ENCODE measurements at regions not wholly inside any gene's neighbourhood (a gene's known extent, or its start where the extent isn't known, plus 50 kb on each side); places are given as distances from the start of the nearest gene placed in this dataset.

DNA sequence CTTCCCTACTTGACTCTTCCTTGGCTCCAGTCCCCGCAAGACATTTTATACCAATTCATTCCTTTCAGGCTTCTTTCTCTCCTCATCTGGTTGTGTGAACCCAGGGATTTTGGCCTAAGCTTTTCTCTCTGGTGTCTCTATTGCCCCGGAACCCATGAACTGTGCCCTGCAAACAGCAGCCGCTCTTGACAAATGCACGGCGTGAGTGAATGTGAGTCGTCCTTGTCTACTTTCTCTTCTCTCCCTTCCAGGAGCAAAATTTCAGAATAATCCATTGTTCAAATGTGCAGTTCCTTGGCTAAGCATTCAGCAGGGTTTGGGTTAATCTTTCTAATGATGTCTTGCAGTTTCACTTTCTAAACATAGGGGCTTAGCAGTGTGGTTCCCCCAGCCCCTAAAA lies 250.4 kb upstream of the IRX4 start:
- FAIRE-seq (no peak), DNase-seq (ENCODE audit: extremely low spot score, insufficient read length, low read depth) (no peak)

DNA sequence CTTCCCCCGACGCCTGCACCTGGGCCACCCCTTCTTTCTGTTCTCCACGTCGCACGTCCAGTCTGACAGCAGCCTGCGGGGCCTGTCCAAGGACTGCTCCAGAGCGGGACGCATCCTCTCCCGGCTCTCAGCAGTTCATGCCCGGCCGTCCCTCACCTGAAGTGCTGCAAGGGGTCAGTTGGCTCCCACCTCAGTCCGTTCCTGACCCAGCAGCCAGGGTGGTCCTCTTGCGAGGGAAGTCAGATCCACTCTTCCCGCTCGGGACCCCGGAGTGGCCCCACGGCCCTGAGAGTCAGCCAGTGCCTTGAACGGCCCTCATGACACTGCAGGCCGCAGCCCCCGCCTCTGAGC lies 249.7 kb upstream of the IRX4 start:
- FAIRE-seq (no peak), DNase-seq (ENCODE audit: extremely low spot score, insufficient read length, low read depth) (no peak)

DNA sequence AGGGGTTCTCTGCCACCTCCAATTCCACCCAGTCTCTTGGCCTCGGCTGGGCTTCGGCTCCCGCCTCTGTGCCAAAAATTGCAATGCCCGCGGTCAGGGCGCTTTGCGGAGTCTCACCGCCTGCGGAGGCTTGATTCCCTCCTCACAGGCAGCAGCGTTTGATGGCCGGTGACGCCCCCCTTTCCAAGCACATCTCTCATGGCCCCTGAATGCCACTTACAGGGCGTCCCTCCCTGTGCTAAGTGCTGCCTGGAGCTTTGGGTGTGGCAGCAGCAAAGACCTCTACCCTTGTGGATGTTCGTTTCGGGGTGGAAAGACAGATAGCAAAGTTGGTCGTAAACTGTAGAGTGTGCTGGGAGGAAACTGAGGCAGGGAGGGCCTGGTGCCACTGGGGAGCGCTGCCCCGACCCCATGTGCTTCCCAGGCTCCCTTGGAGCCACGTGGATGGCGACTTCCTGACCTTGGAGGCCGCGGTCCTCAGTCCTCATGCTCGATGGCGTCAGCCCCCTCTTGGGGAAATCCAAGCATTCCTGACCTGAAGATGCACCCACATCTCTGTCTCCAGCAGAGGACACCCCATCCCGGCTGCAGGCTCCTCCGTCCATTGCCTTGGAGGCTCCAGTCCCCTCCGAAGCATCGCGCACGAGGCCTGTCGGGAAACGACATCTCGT lies 249.2 kb upstream of the IRX4 start:
- DNase-seq (ENCODE audit: extremely low spot score, insufficient read length, low read depth) (no peak), FAIRE-seq (no peak)

DNA sequence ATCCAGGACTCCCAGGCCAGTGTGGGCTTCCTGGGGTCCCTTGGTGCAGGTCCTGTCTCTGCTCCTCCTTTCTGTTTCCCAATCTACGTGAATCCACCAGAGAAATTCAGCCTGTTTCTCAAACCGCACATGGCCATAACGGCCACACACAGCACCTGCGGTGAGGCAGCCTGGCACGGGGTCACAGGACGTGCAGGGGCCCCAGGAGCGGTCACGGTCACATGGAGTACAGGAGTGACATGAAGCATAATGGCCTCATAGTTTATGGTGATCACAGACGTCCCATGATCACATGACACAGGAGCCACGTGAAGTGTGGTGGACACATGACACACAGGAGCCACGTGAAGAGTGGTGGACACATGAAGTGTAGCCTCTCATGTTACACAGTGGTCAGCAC lies 248.5 kb upstream of the IRX4 start:
- FAIRE-seq (no peak), DNase-seq (ENCODE audit: extremely low spot score, insufficient read length, low read depth) (no peak)

DNA sequence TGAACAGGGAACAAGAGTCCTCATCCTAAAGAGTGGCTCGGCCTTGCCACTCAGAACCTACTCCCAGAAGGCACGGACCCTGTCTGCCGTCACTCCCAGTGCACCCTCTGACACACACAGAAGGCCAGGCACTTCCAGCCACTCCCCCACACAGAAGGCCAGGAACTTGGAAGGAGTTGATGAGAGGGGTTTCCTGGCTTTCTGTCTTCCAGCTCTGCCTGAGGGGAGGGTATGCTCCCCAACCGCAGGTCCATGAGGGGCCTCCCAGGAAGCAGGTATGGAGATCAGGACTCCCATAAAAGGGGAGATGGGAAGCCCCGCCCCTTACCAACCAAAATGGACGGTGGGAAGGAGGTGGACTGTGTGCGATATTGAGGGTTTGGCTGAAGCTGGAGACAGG lies 247.6 kb upstream of the IRX4 start:
- no peak for FAIRE-seq
- no peak for DNase-seq (ENCODE audit: extremely low spot score, insufficient read length, low read depth)

DNA sequence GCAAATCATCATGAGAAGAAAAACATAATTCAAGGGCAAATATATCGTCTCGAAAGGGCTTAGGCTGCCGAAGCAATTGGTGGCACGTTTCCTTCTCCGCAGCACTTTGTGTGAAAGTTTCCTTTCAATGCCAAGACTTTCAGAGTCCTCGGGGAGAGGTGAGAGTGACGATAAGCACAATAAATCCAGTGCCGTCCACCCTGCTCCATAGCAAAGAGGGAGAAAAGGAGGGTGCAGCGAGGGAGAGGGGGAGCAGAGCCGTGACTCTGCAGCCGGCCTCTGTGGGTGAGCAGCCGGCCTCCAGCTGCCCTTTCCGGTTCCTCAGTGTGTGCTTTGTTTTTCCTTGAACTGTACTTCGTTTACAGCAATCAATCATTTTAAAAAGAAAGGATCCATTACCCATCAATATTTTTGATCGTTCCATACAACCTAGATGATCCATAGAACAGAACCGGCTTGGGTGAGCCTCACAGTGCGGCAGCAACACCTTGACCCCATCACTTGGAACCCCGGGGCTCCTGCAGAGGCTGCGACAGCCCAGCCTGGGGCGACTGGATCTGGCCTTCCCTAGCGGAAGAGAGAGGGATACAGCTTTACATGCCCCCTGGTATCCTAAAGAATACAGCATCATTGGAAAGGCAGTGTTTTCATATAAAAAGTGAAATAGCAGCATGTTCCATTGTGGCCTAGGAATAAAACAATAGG lies 247.0 kb upstream of the IRX4 start:
- no peak for DNase-seq (ENCODE audit: extremely low spot score, insufficient read length, low read depth)
- no peak for FAIRE-seq

DNA sequence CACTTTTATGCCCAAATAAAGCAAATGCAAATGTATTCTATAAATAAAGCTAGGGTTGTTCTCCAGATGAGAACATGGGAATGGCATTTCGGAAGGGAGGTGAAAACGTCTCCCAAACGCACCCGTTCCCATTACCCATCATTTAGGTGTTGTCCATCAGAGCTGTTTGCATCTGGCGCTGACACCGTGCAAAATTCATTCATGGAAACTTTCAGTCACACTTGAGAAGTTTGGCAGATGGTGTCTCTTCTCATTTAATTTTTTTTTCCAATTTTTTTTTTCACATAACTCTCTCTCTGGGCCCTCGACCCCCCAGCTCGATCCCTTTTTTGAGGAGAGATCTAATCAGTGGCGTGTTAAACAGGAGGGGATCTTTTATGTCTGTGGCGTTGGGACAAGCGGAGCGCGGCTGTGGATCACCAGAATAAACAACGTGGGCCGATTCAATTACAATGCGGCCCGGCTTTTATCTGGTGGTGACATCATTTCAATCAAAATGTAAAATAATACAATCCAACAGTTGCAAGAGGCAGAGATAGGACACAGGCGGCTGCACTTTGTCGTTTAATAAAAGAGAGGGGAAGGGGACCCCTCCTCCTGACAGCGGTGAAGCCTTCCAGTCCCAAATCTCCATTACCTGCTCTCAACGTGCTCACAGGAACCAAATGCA lies 246.1 kb upstream of the IRX4 start:
- FAIRE-seq = no peak
- DNase-seq (ENCODE audit: extremely low spot score, insufficient read length, low read depth) = no peak

DNA sequence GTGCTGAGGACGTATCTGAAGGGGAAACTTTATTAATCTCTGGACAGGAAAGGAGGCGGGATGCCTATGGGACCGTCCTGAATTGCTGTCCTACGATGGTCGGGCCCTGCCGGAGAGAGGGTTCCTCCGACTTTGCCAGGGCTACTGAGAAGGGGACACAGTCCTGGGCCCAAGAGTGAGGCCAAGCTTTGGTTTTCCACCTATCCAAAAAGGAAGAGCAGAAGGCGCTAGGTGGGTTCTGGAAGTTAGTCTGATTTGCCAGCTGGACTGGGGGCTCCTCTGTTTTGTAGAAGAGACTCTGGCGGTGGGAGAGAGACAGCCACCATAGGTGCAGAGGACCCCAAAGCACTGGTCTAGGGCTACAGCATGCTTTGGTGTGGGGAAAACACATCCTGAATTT lies 243.8 kb upstream of the IRX4 start:
- FAIRE-seq (no peak), DNase-seq (ENCODE audit: extremely low spot score, insufficient read length, low read depth) (no peak)

DNA sequence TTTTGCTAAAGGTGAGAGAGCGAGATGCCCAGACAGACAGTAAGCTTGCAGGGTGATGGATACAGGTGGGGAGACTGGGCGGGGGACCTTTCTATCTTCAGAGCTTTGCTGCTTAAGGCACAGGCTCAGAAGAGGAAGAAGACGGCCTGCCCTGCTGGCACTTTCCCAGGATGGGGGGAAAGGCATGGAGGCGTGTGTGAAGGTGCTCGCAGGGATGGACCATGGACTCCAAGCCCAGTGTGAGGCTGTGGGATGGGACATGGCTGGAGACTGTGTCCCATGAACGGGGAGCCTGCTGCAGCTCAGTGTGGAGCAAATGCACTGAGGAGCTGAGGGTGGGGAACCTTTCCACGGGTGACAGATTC lies 243.2 kb upstream of the IRX4 start:
- no peak for FAIRE-seq
- no peak for DNase-seq (ENCODE audit: extremely low spot score, insufficient read length, low read depth)

DNA sequence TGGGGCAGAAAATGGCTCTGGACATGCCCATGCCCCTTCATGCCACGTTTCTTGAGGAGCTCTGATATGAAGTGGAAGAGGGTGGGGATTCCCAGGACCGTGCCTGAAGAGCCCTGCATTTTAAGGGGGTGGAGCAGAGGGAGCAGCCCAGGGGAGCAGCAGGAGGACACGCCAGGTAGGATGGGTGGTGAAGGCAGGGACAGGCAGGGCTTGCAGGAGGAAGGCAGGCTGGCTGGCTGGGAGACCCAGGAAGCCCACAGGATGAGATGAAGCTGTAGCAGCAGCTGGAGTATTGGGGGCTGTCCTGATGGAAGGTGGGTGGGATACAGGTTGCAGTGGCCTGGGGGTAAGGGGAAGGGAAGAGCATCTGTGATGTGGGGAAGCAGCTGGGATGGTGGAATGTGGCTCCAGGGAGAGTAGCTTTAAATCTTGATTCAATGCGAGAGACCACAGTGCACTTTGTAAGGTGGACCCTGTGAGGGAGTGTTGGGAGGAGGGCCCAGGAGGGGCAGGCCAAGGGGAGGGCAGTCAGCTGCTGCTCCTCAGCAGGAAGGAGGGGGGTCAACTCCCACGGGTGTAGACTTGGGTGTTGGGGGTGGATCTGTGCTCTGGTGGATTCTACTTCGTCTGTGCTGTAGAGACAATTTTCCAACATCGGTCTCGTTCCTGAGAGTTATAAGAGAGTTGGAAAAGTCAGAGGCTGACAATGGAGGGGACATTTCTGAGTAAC lies 242.6 kb upstream of the IRX4 start:
- no peak for FAIRE-seq
- no peak for DNase-seq (ENCODE audit: extremely low spot score, insufficient read length, low read depth)

DNA sequence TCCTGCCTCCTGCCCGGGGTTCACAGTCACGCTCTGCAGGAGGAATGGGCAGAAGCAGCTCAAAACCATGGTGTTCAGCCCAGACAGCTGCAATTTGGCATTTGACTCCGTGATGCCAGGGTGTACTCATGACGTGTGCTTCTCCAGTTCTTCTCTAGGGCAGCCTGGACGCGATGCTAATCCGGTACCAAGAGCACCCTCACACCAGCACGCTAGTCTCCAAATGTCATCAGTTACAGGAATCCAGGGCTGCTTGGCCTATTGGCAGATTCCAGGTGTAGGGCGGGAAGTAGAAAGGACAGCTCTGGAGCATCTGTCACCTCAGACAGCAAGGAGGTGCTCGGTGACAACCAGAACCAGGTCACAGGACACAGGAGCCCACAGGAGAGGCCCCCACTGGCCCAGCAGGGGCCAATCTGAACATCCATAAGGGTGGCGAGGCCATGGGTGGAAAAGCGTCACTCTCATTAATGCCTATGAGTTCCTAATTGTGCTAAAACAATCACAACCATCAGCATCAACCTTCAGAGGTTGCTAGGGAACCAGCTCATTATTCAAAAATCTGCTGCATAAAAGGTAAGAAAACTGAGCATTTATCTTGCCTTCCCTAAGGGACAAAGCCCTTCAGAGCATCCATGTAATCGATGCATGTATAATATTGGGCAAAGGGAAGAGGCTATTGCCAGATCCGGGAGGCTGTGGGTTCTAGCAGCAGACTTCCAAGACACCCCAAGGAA lies 241.9 kb upstream of the IRX4 start:
- no peak for FAIRE-seq
- DNase-seq (ENCODE audit: extremely low spot score, insufficient read length, low read depth) = no peak

DNA sequence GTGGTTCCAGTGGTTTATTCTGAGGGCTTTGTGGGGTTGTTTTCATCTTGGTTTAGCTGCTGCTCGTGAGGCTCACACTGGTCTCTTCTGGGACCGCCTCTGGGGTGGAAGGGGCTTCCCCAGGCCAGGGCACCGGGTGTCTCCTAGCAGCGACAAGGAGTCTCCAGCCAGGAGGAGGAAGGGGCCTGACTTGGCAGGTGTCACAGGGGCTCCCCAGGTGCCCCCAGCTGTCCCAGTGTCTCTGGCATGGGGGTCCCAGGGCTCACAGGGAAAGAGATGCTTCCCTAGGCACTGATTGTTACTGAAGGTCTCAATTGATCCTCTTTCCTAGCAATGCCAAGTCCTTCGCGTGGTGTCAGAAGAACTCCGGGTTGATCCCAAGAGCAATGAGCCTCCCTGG lies 241.1 kb upstream of the IRX4 start:
- DNase-seq (ENCODE audit: extremely low spot score, insufficient read length, low read depth) = no peak
- no peak for FAIRE-seq

DNA sequence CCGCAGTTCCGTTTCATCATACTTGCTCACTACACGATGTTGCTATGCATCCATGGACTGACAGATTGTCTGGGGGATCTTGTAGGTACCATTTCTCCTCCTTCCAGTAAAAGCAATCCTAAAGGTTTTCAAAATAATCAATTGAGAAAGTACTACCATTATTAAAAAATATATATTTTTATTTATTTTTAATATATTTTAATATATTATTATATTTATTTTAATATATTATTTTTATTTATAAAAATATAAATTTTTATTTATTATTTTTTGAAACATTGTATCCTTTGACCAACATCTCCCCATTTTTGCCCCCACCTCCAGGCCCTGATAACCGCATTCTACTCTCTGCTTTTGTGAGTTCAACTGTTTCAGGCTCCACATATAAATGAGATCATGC lies 237.6 kb upstream of the IRX4 start:
- FAIRE-seq = no peak

DNA sequence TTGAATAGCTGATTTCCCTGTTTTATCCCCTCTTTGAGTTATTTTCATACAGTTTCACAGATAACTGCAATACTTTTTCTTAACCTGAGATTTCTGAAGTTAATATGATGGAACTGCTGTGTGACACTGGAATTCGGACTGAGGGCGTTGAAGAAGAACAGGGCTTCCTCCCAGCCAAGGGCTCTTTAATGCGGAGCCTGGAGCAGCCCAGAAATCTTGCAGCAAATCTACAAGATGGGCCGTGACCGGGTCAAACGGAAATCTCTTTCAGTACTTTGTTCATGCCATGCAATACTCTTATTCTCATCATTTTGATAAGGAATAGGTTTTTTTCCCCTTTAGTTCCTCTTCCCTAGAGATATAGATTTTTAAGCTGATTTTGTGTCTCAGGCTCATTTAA lies 236.8 kb upstream of the IRX4 start:
- FAIRE-seq (no peak), DNase-seq (ENCODE audit: extremely low spot score, insufficient read length, low read depth) (no peak)

More for the DNA sequence above, 237.6 kb upstream of the IRX4 start:
- no peak for DNase-seq (ENCODE audit: extremely low spot score, insufficient read length, low read depth)

DNA sequence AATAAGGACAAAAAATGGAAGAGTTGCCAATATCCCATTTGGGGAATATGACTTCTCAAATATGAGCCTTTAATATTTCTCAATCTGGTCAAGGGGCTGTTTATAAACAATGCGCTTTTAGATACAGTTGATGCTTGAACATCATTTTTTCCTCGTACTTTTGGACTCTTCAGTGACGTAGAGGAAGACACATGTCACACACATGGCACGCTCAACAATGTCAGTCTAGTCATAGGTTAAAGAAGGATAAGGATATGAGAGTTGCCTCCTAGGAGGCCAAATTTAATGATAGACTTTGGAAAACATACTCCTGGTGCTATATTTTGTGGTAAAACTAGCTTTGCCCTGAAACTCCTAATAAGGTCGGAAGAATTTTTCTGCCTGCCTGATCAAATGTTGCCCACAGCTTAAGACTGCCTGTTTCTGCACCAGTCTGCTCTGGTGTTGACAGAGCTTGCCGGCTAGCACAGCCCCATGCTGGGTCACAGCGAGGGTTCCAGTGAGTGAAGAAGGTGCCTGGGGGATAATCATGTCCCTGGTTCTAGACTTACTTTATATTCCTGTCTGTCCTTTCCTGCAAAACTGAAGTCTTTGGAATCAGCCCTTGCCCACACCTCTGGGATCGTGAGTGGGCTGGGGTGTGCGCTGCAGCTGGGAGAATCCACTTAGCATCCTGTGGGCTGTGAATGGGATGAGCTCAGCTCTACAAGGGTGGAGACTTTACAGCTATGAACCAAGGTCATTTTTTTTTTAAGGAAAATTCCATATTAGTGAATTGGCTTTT lies 230.8 kb upstream of the IRX4 start:
- no peak for FAIRE-seq
- DNase-seq (ENCODE audit: extremely low spot score, insufficient read length, low read depth) = no peak

DNA sequence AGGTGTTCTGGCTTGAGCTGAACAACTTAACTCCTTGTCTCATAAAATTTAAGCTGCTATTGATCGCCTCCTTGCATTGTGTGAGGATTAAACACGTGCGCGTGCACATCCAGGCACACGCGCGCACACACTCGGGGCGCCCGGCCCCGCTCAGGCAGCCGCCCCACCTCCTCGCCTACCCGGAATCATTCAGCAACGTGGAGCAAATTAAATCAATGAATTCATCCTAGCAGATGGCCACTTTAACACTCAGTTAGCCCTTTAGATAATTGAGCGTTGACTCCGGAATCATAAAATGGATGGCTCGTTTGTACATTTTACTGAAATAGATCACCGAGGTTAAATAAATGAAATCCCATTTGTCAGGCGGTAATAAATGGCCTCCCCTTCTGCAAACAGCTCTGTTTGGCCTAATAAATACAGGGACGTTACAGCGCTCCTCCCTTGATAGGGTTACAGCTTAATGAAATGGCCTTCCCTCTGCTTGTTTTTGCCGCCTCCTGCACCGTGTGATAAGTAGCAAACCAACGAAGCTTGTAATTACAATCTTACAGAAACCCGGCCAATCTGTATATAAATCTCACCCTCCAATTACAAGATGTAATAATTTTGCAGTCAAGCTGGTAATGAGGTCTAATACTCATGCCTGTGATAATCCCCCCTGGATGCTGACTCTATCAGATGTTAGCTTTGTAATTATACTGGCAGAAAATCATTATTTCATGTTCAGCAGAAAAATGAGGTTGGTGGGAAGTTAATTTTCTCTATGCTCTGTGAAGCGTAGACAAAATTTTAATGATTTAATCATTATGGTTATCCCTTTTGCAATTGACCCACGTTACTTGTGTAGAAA lies 229.7 kb upstream of the IRX4 start:
- FAIRE-seq = no peak
- DNase-seq (ENCODE audit: extremely low spot score, insufficient read length, low read depth) = no peak

DNA sequence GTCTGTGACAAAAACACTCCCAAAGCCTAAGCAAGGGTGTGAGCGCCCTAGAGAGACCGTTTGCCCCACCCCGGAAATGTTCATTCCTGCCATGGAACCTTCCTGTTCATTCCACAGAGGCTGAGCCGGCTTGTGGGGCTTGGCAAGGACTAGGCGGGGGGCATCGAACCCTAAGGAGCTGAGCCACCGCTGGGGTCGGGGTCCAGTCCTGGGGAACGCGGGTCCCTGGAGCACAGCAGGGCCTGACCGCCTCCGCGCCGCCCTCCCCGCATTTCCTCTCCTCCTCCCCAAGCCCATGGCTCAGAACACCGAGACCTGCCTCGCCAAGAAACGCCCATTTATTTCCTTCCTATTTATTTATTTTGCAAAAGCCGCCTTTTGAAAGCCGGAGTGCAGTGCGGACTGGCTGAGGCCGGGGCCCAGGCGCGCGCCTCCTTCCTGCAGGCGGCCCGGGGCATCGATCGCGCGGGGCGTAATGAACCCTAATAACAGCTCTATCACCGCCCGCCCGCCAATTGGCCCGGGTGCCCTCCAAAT lies 228.9 kb upstream of the IRX4 start:
- FAIRE-seq = no peak
- no peak for DNase-seq (ENCODE audit: extremely low spot score, insufficient read length, low read depth)

DNA sequence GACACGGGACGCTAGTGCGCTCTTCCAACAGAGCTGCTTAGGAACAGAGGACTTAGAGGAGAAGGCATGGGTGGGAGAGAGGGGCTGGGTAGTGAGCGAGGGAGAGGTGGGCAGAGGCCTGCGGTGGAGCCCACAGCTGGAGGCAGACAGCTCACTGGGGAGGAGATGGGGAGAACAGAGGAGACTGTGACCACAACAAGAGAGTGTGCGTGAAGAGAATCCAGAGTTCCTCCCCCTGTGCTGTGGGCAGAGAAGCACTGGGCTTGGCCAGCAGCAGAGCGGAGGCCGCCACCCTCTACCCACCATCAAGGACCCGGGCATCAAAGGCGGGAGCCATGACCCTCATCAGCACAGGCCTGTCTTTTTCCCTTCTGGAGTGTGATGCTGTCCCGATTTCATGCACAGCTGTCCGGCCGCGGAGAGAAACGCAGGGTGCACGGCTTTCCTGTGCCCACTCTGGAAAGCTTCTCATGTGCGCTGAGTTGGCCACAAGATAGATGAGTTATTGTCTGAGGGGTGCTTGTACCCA lies 228.3 kb upstream of the IRX4 start:
- FAIRE-seq (no peak), DNase-seq (ENCODE audit: extremely low spot score, insufficient read length, low read depth) (no peak)

All from GM18507 (cell line).